MM.1S (cell line): ENCODE measurements at regions not wholly inside any gene's neighbourhood (a gene's known extent, or its start where the extent isn't known, plus 50 kb on each side); places are given as distances from the start of the nearest gene placed in this dataset.

Experiments
- CTCF ChIP-seq: fragments of 300-600 bp; sonication (generic); IDR thresholded peaks from 2 replicates; pipeline ENCODE4 v1.5.1; 2016; ENCODE audit warnings: antibody characterized with exemption, low read length, mixed read lengths
- EZH2phosphoT487 ChIP-seq: fragments of 300-600 bp; sonication (generic); IDR thresholded peaks from 2 replicates; pipeline ENCODE4 v1.6.1; 2018; ENCODE audit warnings: antibody characterized with exemption, low read length

- TF ChIP-seq CTCF (no peak), EZH2phosphoT487 (no peak)
These were observed 425.5 kb downstream of the GLRX3 start for GRCh38 chr10:130561681-130562080.
